Brain microvascular endothelial cell (primary cell): ENCODE measurements at regions not wholly inside any gene's neighbourhood (a gene's known extent, or its start where the extent isn't known, plus 50 kb on each side); places are given as distances from the start of the nearest gene placed in this dataset.

ENCODE experiments used
- DNase-seq: peaks from one replicate; pipeline ENCODE4 v3.0.0-alpha.2; 2020
- H3K27ac ChIP-seq: fragments of 250-450 bp; sonication (Bioruptor Pico); 2 replicates; pipeline ENCODE4 v1.5.1; 2020; ENCODE audit warnings: mild to moderate bottlenecking, moderate library complexity
- H3K27me3 ChIP-seq: fragments of 250-450 bp; sonication (Bioruptor Pico); replicated peaks from 2 replicates; pipeline ENCODE4 v1.5.1; 2020; ENCODE audit warnings: mild to moderate bottlenecking
- H3K36me3 ChIP-seq: fragments of 250-450 bp; sonication (Bioruptor Pico); replicated peaks from 2 replicates; pipeline ENCODE4 v1.5.1; 2020; ENCODE audit warnings: mild to moderate bottlenecking
- H3K4me3 ChIP-seq: 2 replicates; pipeline ENCODE4 v1.5.1; 2011; ENCODE audit warnings: low read depth, mild to moderate bottlenecking, control low read depth, low read length, moderate library complexity
- in situ Hi-C: cut with HindIII; loops from 2 replicates; pipeline ENCODE4 v1.10.0; 2017; ENCODE audit warnings: low sequenced_read_pairs, low pct_ligation_motif_present
- TF ChIP-seq, protein P1 (sequence below): IDR thresholded peaks from 2 replicates; pipeline ENCODE4 v1.5.1; 2011; ENCODE audit warnings: low read depth, mild to moderate bottlenecking, moderate library complexity, low read length, control low read depth, inconsistent platforms; ENCODE audit errors: missing control alignments

DNA sequence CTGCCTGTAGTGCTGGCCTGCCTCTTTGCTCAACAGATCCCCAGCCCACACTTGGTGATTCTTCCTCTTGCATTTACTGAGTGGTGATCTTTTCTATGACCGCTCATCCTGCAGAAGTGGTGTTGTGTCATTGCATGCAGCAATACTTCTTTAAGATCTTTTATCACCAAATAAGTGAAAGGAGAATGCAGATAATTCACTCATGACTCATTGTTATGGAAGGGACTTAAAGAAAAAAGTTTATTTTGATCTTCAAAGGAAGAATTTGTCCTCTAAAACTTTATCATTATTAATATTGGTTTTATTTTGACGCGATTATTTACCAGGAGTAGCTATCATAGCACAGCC lies 489.1 kb upstream of the CELF2 start:
- TF ChIP-seq, protein P1, sequence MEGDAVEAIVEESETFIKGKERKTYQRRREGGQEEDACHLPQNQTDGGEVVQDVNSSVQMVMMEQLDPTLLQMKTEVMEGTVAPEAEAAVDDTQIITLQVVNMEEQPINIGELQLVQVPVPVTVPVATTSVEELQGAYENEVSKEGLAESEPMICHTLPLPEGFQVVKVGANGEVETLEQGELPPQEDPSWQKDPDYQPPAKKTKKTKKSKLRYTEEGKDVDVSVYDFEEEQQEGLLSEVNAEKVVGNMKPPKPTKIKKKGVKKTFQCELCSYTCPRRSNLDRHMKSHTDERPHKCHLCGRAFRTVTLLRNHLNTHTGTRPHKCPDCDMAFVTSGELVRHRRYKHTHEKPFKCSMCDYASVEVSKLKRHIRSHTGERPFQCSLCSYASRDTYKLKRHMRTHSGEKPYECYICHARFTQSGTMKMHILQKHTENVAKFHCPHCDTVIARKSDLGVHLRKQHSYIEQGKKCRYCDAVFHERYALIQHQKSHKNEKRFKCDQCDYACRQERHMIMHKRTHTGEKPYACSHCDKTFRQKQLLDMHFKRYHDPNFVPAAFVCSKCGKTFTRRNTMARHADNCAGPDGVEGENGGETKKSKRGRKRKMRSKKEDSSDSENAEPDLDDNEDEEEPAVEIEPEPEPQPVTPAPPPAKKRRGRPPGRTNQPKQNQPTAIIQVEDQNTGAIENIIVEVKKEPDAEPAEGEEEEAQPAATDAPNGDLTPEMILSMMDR = no peak
- Histone ChIP-seq H3K36me3 (no peaks in the 10 kb centered on the region), H3K4me3 (no peak overlapping the region), H3K27ac (no peak overlapping the region), H3K27me3 (no peaks in the 10 kb centered on the region)
- DNase-seq = peak; percentile 40
- in situ Hi-C loops = no loop called here

DNA sequence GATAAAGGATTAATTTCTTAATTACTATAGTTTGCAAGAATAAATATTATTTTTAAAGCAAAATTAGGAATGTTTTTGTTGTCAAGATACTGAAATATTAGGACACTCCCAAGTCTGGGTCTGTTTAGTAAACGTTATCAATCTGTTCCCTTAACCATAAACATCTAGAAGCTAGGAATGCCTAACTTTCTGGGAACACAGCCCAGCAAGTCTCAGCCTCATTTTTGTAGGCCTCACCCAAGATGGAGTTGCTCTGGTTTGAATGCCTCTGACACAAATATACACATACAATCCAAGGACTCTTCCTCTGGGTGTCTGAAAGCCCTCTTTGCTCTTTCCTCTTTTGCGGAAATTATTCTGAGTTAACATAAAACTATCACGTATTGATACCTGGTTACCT lies 487.4 kb upstream of the CELF2 start:
- no peaks in the 10 kb centered on the region for H3K36me3 ChIP-seq
- no peak overlapping the region for H3K4me3 ChIP-seq
- TF ChIP-seq, protein P1 = no peak
- H3K27ac ChIP-seq = no peak overlapping the region
- no peaks in the 10 kb centered on the region for H3K27me3 ChIP-seq
- DNase-seq = no peak
- in situ Hi-C loops = no loop called here

DNA sequence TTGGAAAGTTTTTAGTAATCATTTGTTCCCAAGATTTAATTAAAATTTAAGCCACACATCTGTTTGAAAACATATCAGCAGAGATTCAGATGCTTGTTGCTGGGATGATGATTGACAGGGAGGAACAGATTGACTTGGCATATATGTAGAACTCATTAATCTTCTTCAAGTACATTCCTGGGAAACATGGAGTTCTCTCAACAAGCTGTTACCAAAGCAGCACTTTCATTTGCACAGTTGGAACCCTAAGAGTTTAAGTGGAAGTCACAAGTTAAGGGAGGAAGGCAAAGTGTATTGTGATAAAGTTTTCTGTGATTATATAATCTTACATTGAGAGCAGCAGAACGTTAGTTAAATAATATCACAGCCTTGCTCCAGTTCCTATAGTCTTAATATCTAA lies 485.4 kb upstream of the CELF2 start:
- no peak overlapping the region for H3K27ac ChIP-seq
- no peak for DNase-seq
- H3K4me3 ChIP-seq = no peak overlapping the region
- H3K27me3 ChIP-seq = no peaks in the 10 kb centered on the region
- in situ Hi-C loops = no loop called here
- H3K36me3 ChIP-seq = no peaks in the 10 kb centered on the region
- TF ChIP-seq, protein P1 = no peak

DNA sequence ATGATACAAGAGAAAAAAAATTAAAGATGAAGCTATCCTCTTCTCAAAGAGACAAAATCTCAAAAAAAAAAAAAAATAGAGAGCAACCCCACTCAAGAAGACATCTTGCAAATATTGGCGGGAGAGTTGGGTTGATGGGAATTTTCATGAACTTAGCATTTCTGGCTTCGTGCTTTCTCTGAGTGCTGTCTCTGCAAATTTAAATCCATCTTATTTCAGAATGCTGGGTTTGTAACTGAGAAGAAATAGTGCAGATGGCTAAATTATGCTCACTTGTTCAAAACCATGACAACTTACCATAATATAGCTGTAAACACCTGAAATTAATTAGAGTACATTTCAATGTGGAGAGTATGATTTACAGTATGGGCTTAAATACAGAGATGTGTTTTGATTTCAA lies 484.8 kb upstream of the CELF2 start:
- Histone ChIP-seq H3K4me3 (no peak overlapping the region), H3K27ac (no peak overlapping the region), H3K27me3 (no peaks in the 10 kb centered on the region), H3K36me3 (no peaks in the 10 kb centered on the region)
- in situ Hi-C loops = no loop called here
- TF ChIP-seq, protein P1 = no peak
- no peak for DNase-seq

DNA sequence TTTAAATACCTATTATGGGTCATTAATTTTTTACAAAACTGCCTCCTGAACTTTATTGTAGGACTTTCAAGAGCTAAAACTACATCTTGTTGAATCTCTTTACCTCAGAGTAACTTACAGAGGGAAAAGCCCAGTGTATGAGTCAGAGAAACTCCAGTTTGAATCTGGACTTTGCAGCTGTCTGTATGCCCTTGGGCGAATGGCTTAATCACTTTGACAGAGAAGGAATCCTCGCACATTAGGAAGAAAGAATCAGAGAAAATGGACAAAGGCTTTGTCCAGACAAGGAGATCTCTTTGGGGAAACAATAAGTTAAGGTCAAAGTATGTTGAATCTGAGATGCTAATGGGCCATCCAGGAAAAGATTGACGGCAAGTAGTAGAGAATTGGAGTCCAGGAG lies 484.2 kb upstream of the CELF2 start:
- Histone ChIP-seq H3K27me3 (no peaks in the 10 kb centered on the region), H3K4me3 (no peak overlapping the region), H3K36me3 (no peaks in the 10 kb centered on the region), H3K27ac (no peak overlapping the region)
- DNase-seq = no peak
- TF ChIP-seq, protein P1 = no peak
- in situ Hi-C loops = no loop called here

DNA sequence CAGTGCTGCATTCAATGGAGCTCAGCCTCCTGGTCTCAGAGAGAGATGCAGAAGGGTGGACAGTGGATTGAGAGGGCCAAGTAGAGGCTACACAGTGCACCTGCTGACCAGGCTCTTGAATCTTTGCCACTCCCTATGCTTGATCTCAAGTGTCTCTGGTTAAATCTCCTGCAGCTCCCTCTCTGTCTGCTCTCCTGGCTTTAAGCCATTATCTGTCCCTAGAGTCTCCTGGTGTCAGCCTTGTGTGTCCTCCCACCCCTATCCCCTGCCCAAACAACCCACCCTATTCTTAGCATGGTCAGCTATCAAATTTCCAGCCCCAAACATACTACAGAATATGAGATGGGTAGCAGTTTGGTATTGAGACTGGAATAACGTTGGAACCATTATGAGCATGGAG lies 479.3 kb upstream of the CELF2 start:
- TF ChIP-seq, protein P1 = no peak
- Histone ChIP-seq H3K27ac (no peak overlapping the region), H3K36me3 (no peaks in the 10 kb centered on the region), H3K4me3 (no peak overlapping the region), H3K27me3 (no peaks in the 10 kb centered on the region)
- in situ Hi-C loops = no loop called here
- DNase-seq = no peak
